GM12878 (cell line): ENCODE measurements at regions not wholly inside any gene's neighbourhood (a gene's known extent, or its start where the extent isn't known, plus 50 kb on each side); places are given as distances from the start of the nearest gene placed in this dataset.

Experiments used
- ATAC-seq: fragments of 200-7000 bp; cut with Tn5 transposase; 3 replicates; pipeline ENCODE4 v1.9.1; 2020; ENCODE audit warnings: mild to moderate bottlenecking, moderate library complexity
- BruUV-seq: library from RNA; stranded (reverse); fragments of 400-500 nt; replicated peaks from 2 replicates; lab custom pipeline; 2021; lab: Mats Ljungman, UMichigan
- CTCF ChIA-PET: fragments of 300-600 bp; sonication (Branson Sonifier 250); formaldehyde crosslinking; extraction: SDS; loops from one replicate; lab custom pipeline; 2021; ENCODE audit warnings: inconsistent platforms; lab: Yijun Ruan, JAX
- POLR2A ChIA-PET: fragments of 350-600 bp; formaldehyde crosslinking; extraction: SDS; loops from one replicate; lab custom pipeline; 2021; ENCODE audit warnings: inconsistent platforms; lab: Charles Lee
- RAD21 ChIA-PET: fragments of 300-600 bp; sonication (Branson Sonifier 250); formaldehyde crosslinking; loops from one replicate; lab custom pipeline; 2023; ENCODE audit warnings: antibody characterized with exemption; ENCODE audit not compliant: unreplicated experiment; lab: Charles Lee
- SMC1A ChIA-PET: fragments of 300-600 bp; sonication (Branson Sonifier 250); formaldehyde crosslinking; loops from one replicate; lab custom pipeline; 2023; ENCODE audit not compliant: unreplicated experiment, uncharacterized antibody; lab: Charles Lee
- DNase-seq: peaks from one replicate; pipeline ENCODE4 v3.0.0-alpha.2; 2011; ENCODE audit warnings: low read depth, low spot score
- FAIRE-seq: peaks from 3 replicates; lab custom pipeline; 2011; peaks lifted over from hg19 to GRCh38; lab: Jason Lieb, UNC
- H2AFZ ChIP-seq: 2 replicates; pipeline ENCODE4 v1.6.0; 2011; ENCODE audit warnings: low read depth, low read length, control low read depth; ENCODE audit not compliant: control insufficient read depth
- H3K27ac ChIP-seq: 2 replicates; pipeline ENCODE4 v1.5.1; 2011; ENCODE audit warnings: control low read depth; ENCODE audit not compliant: control insufficient read depth, insufficient read depth
- H3K27me3 ChIP-seq, 2 experiments: replicated peaks in 1 of 2; 2 replicates each; pipeline versions ENCODE4 v1.6.0 to v1.6.1; 2011; ENCODE audit warnings: low read length in 1 of 2; ENCODE audit not compliant: control insufficient read depth in 2 of 2, insufficient read depth in 2 of 2
- H3K36me3 ChIP-seq, 2 experiments: 2 replicates each; pipeline ENCODE4 v1.5.1; 2011; ENCODE audit warnings: low read length in 1 of 2; ENCODE audit not compliant: control insufficient read depth in 2 of 2, insufficient read depth in 2 of 2
- H3K4me1 ChIP-seq: 2 replicates; pipeline ENCODE4 v1.6.1; 2011; ENCODE audit warnings: mild to moderate bottlenecking, low read length, moderate library complexity, mixed read lengths; ENCODE audit not compliant: control insufficient read depth, insufficient read depth
- H3K4me2 ChIP-seq: 2 replicates; pipeline ENCODE4 v1.6.0; 2011; ENCODE audit warnings: control low read depth; ENCODE audit not compliant: control insufficient read depth, insufficient read depth
- H3K4me3 ChIP-seq: fragments of 200-600 bp; sonication (generic); 2 replicates; pipeline ENCODE4 v1.5.1; 2016
- H3K79me2 ChIP-seq: 2 replicates; pipeline ENCODE4 v1.6.0; 2011; ENCODE audit warnings: low read length; ENCODE audit not compliant: control insufficient read depth, insufficient read depth
- H3K9ac ChIP-seq: 2 replicates; pipeline ENCODE4 v1.8.0; 2011; ENCODE audit warnings: low read length, control low read depth, mixed read lengths; ENCODE audit not compliant: control insufficient read depth, insufficient read depth
- H3K9me3 ChIP-seq: replicated peaks from 3 replicates; pipeline ENCODE4 v1.5.1; 2011; ENCODE audit warnings: mild to moderate bottlenecking, low read length; ENCODE audit not compliant: control insufficient read depth, insufficient read depth
- H4K20me1 ChIP-seq: 2 replicates; pipeline ENCODE4 v1.6.0; 2011; ENCODE audit not compliant: control insufficient read depth, insufficient read depth
- ATF7 ChIP-seq: fragments of 450-650 bp; IDR thresholded peaks from 2 replicates; pipeline ENCODE4 v1.6.1; 2016; ENCODE audit warnings: low read depth, mild to moderate bottlenecking
- CBFB ChIP-seq: IDR thresholded peaks from 2 replicates; pipeline ENCODE4 v1.6.1; 2016; ENCODE audit warnings: antibody characterized with exemption, low read depth
- CREB1 ChIP-seq: IDR thresholded peaks from 2 replicates; pipeline ENCODE4 v1.6.1; 2012; ENCODE audit warnings: low read depth, mild to moderate bottlenecking, inconsistent platforms
- EGR1 ChIP-seq, 2 experiments: IDR thresholded peaks; 1 replicate in 1 of 2; 2 replicates in 1 of 2; pipeline ENCODE4 v1.6.1; 2011 to 2012; ENCODE audit warnings: low read depth in 2 of 2, low read length in 2 of 2, borderline replicate concordance in 1 of 2, mild to moderate bottlenecking in 1 of 2, moderate library complexity in 1 of 2
- ESRRA ChIP-seq: IDR thresholded peaks from 2 replicates; pipeline ENCODE4 v1.6.1; 2012; ENCODE audit warnings: mild to moderate bottlenecking, low read length, improper control_type of control experiment
- ETV6 ChIP-seq, 2 experiments: fragments of 450-650 bp in 1 of 2; IDR thresholded peaks in 1 of 2; conservative IDR thresholded peaks in 1 of 2; 2 replicates each; pipeline ENCODE4 v1.6.1; 2014; ENCODE audit warnings: antibody characterized with exemption in 1 of 2, borderline replicate concordance in 1 of 2, low read depth in 1 of 2, mild to moderate bottlenecking in 1 of 2, moderate library complexity in 1 of 2
- FOXM1 ChIP-seq: IDR thresholded peaks from 2 replicates; pipeline ENCODE4 v1.6.1; 2012; ENCODE audit warnings: low read depth, mild to moderate bottlenecking, inconsistent platforms, low read length, moderate library complexity
- HCFC1 ChIP-seq: fragments of 150-350 bp; IDR thresholded peaks from 2 replicates; pipeline ENCODE4 v1.6.1; 2014; ENCODE audit warnings: low read length
- POLR2A ChIP-seq: IDR thresholded peaks from 2 replicates; pipeline ENCODE4 v1.6.1; 2011; ENCODE audit warnings: low read depth, mild to moderate bottlenecking, low read length
- SIN3A ChIP-seq: IDR thresholded peaks from 2 replicates; pipeline ENCODE4 v1.6.1; 2012; ENCODE audit warnings: low read depth, low read length, improper control_type of control experiment
- SREBF2 ChIP-seq: IDR thresholded peaks from 2 replicates; pipeline ENCODE4 v1.6.1; 2012; ENCODE audit warnings: mild to moderate bottlenecking, low read length
- SUPT20H ChIP-seq: IDR thresholded peaks from 2 replicates; pipeline ENCODE4 v1.6.1; 2011; ENCODE audit warnings: low read depth, mild to moderate bottlenecking, low read length, moderate library complexity, borderline replicate concordance; ENCODE audit not compliant: control insufficient read depth
- TBL1XR1 ChIP-seq: IDR thresholded peaks from 2 replicates; pipeline ENCODE4 v1.6.1; 2012; ENCODE audit warnings: low read depth, low read length, improper control_type of control experiment
- ZNF274 ChIP-seq: IDR thresholded peaks from one replicate; pipeline ENCODE4 v1.8.0; 2011; ENCODE audit not compliant: insufficient read length, insufficient read depth
- ZNF622 ChIP-seq: fragments of 450-650 bp; IDR thresholded peaks from 2 replicates; pipeline ENCODE4 v1.6.1; 2017; ENCODE audit warnings: mild to moderate bottlenecking, inconsistent platforms
- ZZZ3 ChIP-seq: IDR thresholded peaks from 2 replicates; pipeline ENCODE4 v1.6.1; 2011; ENCODE audit warnings: low read depth; ENCODE audit not compliant: control insufficient read depth, insufficient read length
- WGBS: methylation state at CpG from one replicate; pipeline ENCODE4 v1.1.6; 2016; ENCODE audit warnings: low lambda C conversion rate; ENCODE audit not compliant: insufficient replicate concordance, insufficient coverage; ENCODE audit errors: missing lambda C conversion rate; 5-methylcytosine and 5-hydroxymethylcytosine counted together
- in situ Hi-C: fragments of 300-500 bp; cut with MboI; formaldehyde crosslinking; loops from 9 replicates; pipeline ENCODE4 v1.14.3; 2018; ENCODE audit warnings: mixed read lengths
- intact Hi-C: fragments of 100-400 bp; cut with micrococcal nuclease; formaldehyde crosslinking; loops from one replicate; pipeline ENCODE4 v1.14.2; 2022; ENCODE audit not compliant: unreplicated experiment

DNA sequence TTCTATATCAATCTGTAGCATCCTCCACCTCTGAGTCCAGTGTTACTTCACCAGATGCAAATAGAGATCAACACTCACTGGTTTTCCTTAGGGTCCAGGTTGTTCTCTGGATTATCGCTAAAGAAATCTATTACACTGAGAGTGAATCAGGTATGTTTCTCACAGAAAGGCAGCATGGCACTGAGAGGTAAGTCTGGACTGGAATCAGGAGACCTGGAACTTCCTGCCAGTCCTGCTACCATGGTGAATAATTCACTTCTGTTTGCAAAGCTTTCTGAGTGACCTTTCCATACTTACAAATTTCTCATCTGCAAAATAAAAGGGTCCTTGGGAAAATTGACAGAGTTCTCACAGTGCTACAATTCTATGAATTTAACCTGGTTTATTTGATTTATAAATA lies 1583.3 kb downstream of the MRPL39 start:
- ATAC-seq (no peak), FAIRE-seq (no peak), DNase-seq (no peak)
- WGBS: 100% methylated on average over 1 of the region's 1 CpG
- intact Hi-C loops: no loop called here
- Histone ChIP-seq H3K4me2 (no peak overlapping the region), H3K79me2 (no peaks in the 10 kb centered on the region), H3K4me1 (no peaks in the 10 kb centered on the region), H3K9me3 (no peaks in the 10 kb centered on the region; the same call in 2 of the 3 replicates), H2AFZ (no peak overlapping the region), H3K27ac (no peak overlapping the region), H3K27me3 (no peaks in the 10 kb centered on the region), H3K36me3 (no peaks in the 10 kb centered on the region)
- ChIA-PET SMC1A (no interaction called here), CTCF (no interaction called here), POLR2A (no interaction called here)
- BruUV-seq: no TSS peak
- no peak for TF ChIP-seq ZNF622
- TF ChIP-seq EGR1 (IDR thresholded peaks at IDR 0.05; ENCODE audit: borderline replicate concordance in 1 of 2, low read depth in 2 of 2, low read length in 2 of 2): no peak
- TF ChIP-seq CREB1: no peak
- no peak for TF ChIP-seq ZNF274
- TF ChIP-seq ATF7: no peak
- TF ChIP-seq FOXM1: no peak
- no peak for TF ChIP-seq ZZZ3
- TF ChIP-seq TBL1XR1: no peak
- TF ChIP-seq, all 136 proteins: peak for 0
- Histone ChIP-seq H4K20me1 (no peaks in the 10 kb centered on the region), H3K4me3 (no peak overlapping the region), H3K9ac (no peak overlapping the region)
- in situ Hi-C loops: no loop called here
- RAD21 ChIA-PET: no interaction called here

DNA sequence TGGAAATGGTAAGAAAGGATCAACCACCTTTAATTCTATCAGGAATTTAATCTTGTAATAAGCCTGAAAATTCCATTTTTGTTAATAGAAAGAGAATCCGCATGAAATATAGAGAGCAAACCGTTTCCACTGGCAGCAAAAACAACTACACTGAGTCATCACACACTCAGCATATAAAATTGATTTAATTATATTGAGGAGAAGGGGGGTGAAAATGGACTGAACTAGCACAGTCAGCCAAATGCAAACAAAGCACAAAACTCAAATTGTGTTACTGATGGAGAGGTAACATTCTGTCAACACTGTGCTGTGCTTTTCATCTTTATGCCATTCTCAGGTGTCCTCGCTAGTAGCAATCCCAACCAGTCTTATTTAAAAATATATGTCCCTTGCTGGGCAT lies 1583.9 kb downstream of the MRPL39 start:
- TF ChIP-seq ETV6 (conservative IDR thresholded peaks at IDR 0.05 in 1 of 2, IDR thresholded peaks at IDR 0.05 in 1 of 2; ENCODE audit: borderline replicate concordance in 1 of 2, low read depth in 1 of 2) (no peak), SUPT20H (no peak), CBFB (no peak), HCFC1 (no peak), SREBF2 (no peak), POLR2A (no peak), ESRRA (no peak), SIN3A (no peak)
- Histone ChIP-seq H3K9ac (no peak overlapping the region), H3K27ac (no peak overlapping the region), H3K4me1 (no peaks in the 10 kb centered on the region), H3K4me3 (no peak overlapping the region), H3K79me2 (no peaks in the 10 kb centered on the region), H4K20me1 (no peaks in the 10 kb centered on the region), H2AFZ (no peak overlapping the region), H3K27me3 (no peaks in the 10 kb centered on the region), H3K4me2 (no peak overlapping the region), H3K36me3 (no peaks in the 10 kb centered on the region), H3K9me3 (no peaks in the 10 kb centered on the region; the same call in 2 of the 3 replicates)
- ChIA-PET SMC1A (no interaction called here), CTCF (no interaction called here), RAD21 (no interaction called here), POLR2A (no interaction called here)
- no peak for DNase-seq
- in situ Hi-C loops (no loop called here), intact Hi-C loops (no loop called here)
- no peak for ATAC-seq
- no TSS peak for BruUV-seq
- FAIRE-seq: no peak
- WGBS: 43% methylated on average over 3 of the region's 3 CpGs
